K562 (cell line): ENCODE measurements at regions not wholly inside any gene's neighbourhood (a gene's known extent, or its start where the extent isn't known, plus 50 kb on each side); places are given as distances from the start of the nearest gene placed in this dataset.

Source experiments
- ATAC-seq: fragments of 200-7000 bp; cut with Tn5 transposase; 3 replicates; pipeline ENCODE4 v1.9.1; 2020; ENCODE audit warnings: moderate library complexity
- BruUV-seq: library from RNA; stranded (reverse); fragments of 400-500 nt; replicated peaks from 2 replicates; lab custom pipeline; 2021; lab: Mats Ljungman, UMichigan
- CTCF ChIA-PET: fragments of 300-600 bp; formaldehyde crosslinking; extraction: SDS; loops from one replicate; lab custom pipeline; 2021; ENCODE audit warnings: low intra/inter-chr PET ratio; lab: Yijun Ruan, JAX
- POLR2A ChIA-PET: fragments of 300-600, 350-650 bp; sonication (Branson Sonifier 250); formaldehyde crosslinking; extraction: SDS; loops from one replicate; lab custom pipeline; 2021; ENCODE audit warnings: antibody characterized with exemption, inconsistent platforms; lab: Yijun Ruan, JAX
- DNase-seq, 4 experiments: peaks; one replicate each; pipeline versions ENCODE4 v3.0.0 to v3.0.0-alpha.2; 2011 to 2018; ENCODE audit warnings: low spot score in 3 of 4, mixed read lengths in 3 of 4; ENCODE audit errors: extremely low read depth in 1 of 4
- FAIRE-seq: peaks from 2 replicates; lab custom pipeline; 2011; peaks lifted over from hg19 to GRCh38; lab: Jason Lieb, UNC
- H2AFZ ChIP-seq: 2 replicates; pipeline ENCODE4 v1.6.0; 2011; ENCODE audit warnings: low read depth, low read length, control low read depth, inconsistent platforms
- H3K27ac ChIP-seq: fragments of 200-600 bp; 3 replicates; pipeline ENCODE4 v1.8.0; 2011; ENCODE audit warnings: low read depth, mild to moderate bottlenecking, control low read depth, inconsistent platforms, low read length, moderate library complexity, mixed read lengths; ENCODE audit errors: extremely low read depth
- H3K27me3 ChIP-seq, 2 experiments: fragments of 300-600 bp in 1 of 2; 2 replicates in 1 of 2; 3 replicates in 1 of 2; pipeline versions ENCODE4 v1.6.0 to v1.8.0; 2011; ENCODE audit warnings: inconsistent platforms in 2 of 2, low read length in 2 of 2, mild to moderate bottlenecking in 1 of 2, mixed read lengths in 1 of 2, moderate library complexity in 1 of 2; ENCODE audit not compliant: control insufficient read depth in 2 of 2, insufficient read depth in 2 of 2
- H3K36me3 ChIP-seq: fragments of 300-600 bp; 3 replicates; pipeline ENCODE4 v1.8.0; 2011; ENCODE audit warnings: mild to moderate bottlenecking, low read length, inconsistent platforms; ENCODE audit not compliant: control insufficient read depth, insufficient read depth
- H3K4me1 ChIP-seq, 2 experiments: fragments of 200-600 bp in 1 of 2; replicated peaks in 1 of 2; 2 replicates in 1 of 2; 3 replicates in 1 of 2; pipeline versions ENCODE4 v1.5.1 to v1.8.0; 2011; ENCODE audit warnings: inconsistent platforms in 2 of 2, low read length in 2 of 2, mild to moderate bottlenecking in 1 of 2, mixed read lengths in 1 of 2, moderate library complexity in 1 of 2; ENCODE audit not compliant: control insufficient read depth in 2 of 2, insufficient read depth in 2 of 2
- H3K4me2 ChIP-seq: 2 replicates; pipeline ENCODE4 v1.6.1; 2011; ENCODE audit warnings: low read length, control low read depth, inconsistent platforms, mixed read lengths; ENCODE audit not compliant: insufficient read depth
- H3K4me3 ChIP-seq: fragments of 200-600 bp; sonication (generic), shearing (Covaris generic); 2 replicates; pipeline ENCODE4 v1.5.1; 2016; ENCODE audit warnings: control low read depth, inconsistent platforms
- H3K79me2 ChIP-seq: fragments of 200-600 bp; 3 replicates; pipeline ENCODE4 v1.8.0; 2011; ENCODE audit warnings: low read length, inconsistent platforms; ENCODE audit not compliant: control insufficient read depth, insufficient read depth
- H3K9ac ChIP-seq, 2 experiments: 2 replicates each; pipeline versions ENCODE4 v1.6.0 to v1.6.1; 2011; ENCODE audit warnings: low read depth in 2 of 2, low read length in 2 of 2, control low read depth in 1 of 2, inconsistent platforms in 1 of 2, mild to moderate bottlenecking in 1 of 2, mixed read lengths in 1 of 2; ENCODE audit not compliant: insufficient read depth in 1 of 2
- H3K9me1 ChIP-seq: one replicate; pipeline ENCODE4 v1.6.0; 2011; ENCODE audit warnings: inconsistent platforms, mild to moderate bottlenecking, low read length, moderate library complexity; ENCODE audit not compliant: control insufficient read depth, insufficient read depth
- H3K9me3 ChIP-seq: replicated peaks from 2 replicates; pipeline ENCODE4 v1.5.1; 2011; ENCODE audit warnings: low read depth, low read length, inconsistent platforms; ENCODE audit not compliant: control insufficient read depth, insufficient read depth
- H4K20me1 ChIP-seq: replicated peaks from 2 replicates; pipeline ENCODE4 v1.6.1; 2011; ENCODE audit warnings: low read length, inconsistent platforms, mixed read lengths; ENCODE audit not compliant: control insufficient read depth, insufficient read depth
- BMI1 ChIP-seq: fragments of 150-350 bp; IDR thresholded peaks from 2 replicates; pipeline ENCODE4 v1.6.1; 2014; ENCODE audit warnings: low read length
- BRF1 ChIP-seq: IDR thresholded peaks from 3 replicates; pipeline ENCODE4 v1.6.1; 2011; ENCODE audit warnings: borderline replicate concordance, mild to moderate bottlenecking; ENCODE audit not compliant: insufficient read length; ENCODE audit errors: extremely low read depth
- RB1 ChIP-seq: fragments of 450-650 bp; IDR thresholded peaks from 2 replicates; pipeline ENCODE4 v1.6.1; 2017; ENCODE audit warnings: low read depth, mild to moderate bottlenecking
- TCF15 ChIP-seq: fragments of 250-450 bp; sonication (Bioruptor Pico); IDR thresholded peaks from 2 replicates; pipeline ENCODE4 v1.8.0; 2022; ENCODE audit warnings: moderate library complexity, mild to moderate bottlenecking, inconsistent platforms
- TOE1 ChIP-seq, 2 experiments: fragments of 450-650 bp in 1 of 2; sonication (generic) in 1 of 2; formaldehyde crosslinking in 1 of 2; IDR thresholded peaks; 2 replicates each; pipeline versions ENCODE4 v1.7.1 to v1.8.0; 2016 to 2022; ENCODE audit warnings: borderline replicate concordance in 2 of 2, mild to moderate bottlenecking in 2 of 2, antibody characterized with exemption in 1 of 2, inconsistent platforms in 1 of 2, low read depth in 1 of 2, missing genetic modification reagents in 1 of 2, moderate library complexity in 1 of 2
- WGBS: fragments of 100-300 bp; shearing (Covaris generic); methylation state at CpG from one replicate; pipeline ENCODE4 v1.1.6; 2016; ENCODE audit warnings: low coverage, mixed read lengths; ENCODE audit not compliant: insufficient coverage; ENCODE audit errors: missing lambda C conversion rate; 5-methylcytosine and 5-hydroxymethylcytosine counted together
- in situ Hi-C: fragments of 300-500 bp; cut with MboI; formaldehyde crosslinking; loops from 4 replicates; pipeline ENCODE4 v1.15.0; 2018; ENCODE audit warnings: inconsistent platforms, mixed read lengths
- intact Hi-C: fragments of 100-400 bp; cut with micrococcal nuclease; formaldehyde crosslinking; loops from 2 replicates; pipeline ENCODE4 v1.14.2; 2022

- H3K4me3 ChIP-seq: no peak overlapping the region
- ATAC-seq (no peak), DNase-seq (no peak), FAIRE-seq (no peak)
- H3K9me3 ChIP-seq: no peaks in the 10 kb centered on the region
- intact Hi-C loops: no loop called here
- in situ Hi-C loops: no loop called here
- no peak overlapping the region for H3K4me2 ChIP-seq
- H3K79me2 ChIP-seq: no peaks in the 10 kb centered on the region
- TF ChIP-seq BRF1: no peak
- no peak for TF ChIP-seq TCF15 (CRISPR knock-in tag)
- no peak for TF ChIP-seq TOE1 (IDR thresholded peaks at IDR 0.05; ENCODE audit: borderline replicate concordance)
- no peak for TF ChIP-seq TOE1 (CRISPR knock-in tag; IDR thresholded peaks at IDR 0.05; ENCODE audit: borderline replicate concordance, low read depth)
- no peak for TF ChIP-seq RB1
- no peak for TF ChIP-seq BMI1
- POLR2A ChIA-PET: no interaction called here
- H3K9ac ChIP-seq: no peak overlapping the region
- H2AFZ ChIP-seq: no peak overlapping the region
- BruUV-seq: no TSS peak
- CTCF ChIA-PET: no interaction called here
- H3K9me1 ChIP-seq: no peaks in the 10 kb centered on the region
- H4K20me1 ChIP-seq: no peaks in the 10 kb centered on the region
- no peaks in the 10 kb centered on the region for H3K36me3 ChIP-seq
- no peaks in the 10 kb centered on the region for H3K4me1 ChIP-seq
- 0% methylated on average over 5 of the region's 5 CpGs for WGBS
- no peaks in the 10 kb centered on the region; a peak in 1 of 5 replicates for H3K27me3 ChIP-seq
- no peak overlapping the region for H3K27ac ChIP-seq
Measured at GRCh38 chr10:31179091-31179680, 139.8 kb upstream of the ZEB1 start.
